ENCODE measurements at regions not wholly inside any gene's neighbourhood (a gene's known extent, or its start where the extent isn't known, plus 50 kb on each side); places are given as distances from the start of the nearest gene placed in this dataset.

DNA sequence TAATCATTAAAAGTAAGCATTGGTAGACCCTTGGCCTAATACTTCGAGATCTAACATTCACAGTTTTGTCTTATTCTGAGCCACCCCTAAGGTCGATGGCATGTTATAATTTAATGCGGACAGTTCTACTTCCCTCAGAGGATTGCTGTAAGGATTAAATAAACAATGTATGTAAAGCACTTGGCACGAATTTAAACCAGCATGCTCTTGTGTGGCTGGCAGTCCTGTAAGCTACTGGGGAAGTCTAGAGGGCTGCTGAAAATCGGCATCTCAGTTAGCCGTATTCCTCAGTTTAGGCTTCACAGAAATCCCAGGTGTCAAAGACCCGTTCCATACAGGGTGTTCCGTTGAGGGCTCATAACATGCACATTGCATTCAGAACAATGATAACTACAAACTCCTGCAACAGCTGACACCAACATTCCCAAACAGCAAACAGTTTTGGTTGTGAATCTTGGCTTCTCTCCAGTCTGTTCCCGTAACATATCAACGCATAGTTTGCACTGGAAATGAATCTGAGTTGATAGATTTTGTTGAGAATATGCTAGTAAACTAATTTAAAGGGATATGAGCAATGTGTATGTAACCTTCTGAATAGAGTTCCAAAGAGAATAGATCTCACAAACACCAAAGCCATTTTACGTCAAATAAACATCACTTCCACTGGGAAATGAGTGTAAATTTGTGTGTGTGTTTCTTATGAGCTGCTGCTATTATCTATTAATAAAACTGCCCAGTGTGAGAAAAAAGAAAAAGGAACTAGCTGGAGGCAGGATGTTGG, 52.2 kb upstream of the ACKR3 start:
- Mint-ChIP-seq H3K36me3 (ENCODE audit: insufficient read depth) (no peaks in the 10 kb centered on the region), H3K27me3 (peaks cover 29% of the 10 kb centered on the region), H3K27ac (no peak overlapping the region), H3K4me3 (ENCODE audit: low read depth) (no peak overlapping the region), H3K4me1 (ENCODE audit: low read depth) (no peaks in the 10 kb centered on the region), H3K9me3 (ENCODE audit: low read depth) (no peaks in the 10 kb centered on the region)
- DNase-seq (ENCODE audit: low spot score, unreplicated experiment): no peak
- TF ChIP-seq, protein P1, sequence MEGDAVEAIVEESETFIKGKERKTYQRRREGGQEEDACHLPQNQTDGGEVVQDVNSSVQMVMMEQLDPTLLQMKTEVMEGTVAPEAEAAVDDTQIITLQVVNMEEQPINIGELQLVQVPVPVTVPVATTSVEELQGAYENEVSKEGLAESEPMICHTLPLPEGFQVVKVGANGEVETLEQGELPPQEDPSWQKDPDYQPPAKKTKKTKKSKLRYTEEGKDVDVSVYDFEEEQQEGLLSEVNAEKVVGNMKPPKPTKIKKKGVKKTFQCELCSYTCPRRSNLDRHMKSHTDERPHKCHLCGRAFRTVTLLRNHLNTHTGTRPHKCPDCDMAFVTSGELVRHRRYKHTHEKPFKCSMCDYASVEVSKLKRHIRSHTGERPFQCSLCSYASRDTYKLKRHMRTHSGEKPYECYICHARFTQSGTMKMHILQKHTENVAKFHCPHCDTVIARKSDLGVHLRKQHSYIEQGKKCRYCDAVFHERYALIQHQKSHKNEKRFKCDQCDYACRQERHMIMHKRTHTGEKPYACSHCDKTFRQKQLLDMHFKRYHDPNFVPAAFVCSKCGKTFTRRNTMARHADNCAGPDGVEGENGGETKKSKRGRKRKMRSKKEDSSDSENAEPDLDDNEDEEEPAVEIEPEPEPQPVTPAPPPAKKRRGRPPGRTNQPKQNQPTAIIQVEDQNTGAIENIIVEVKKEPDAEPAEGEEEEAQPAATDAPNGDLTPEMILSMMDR (IDR thresholded peaks at IDR 0.05; ENCODE audit: unreplicated experiment): no peak
